ENCODE measurements at regions not wholly inside any gene's neighbourhood (a gene's known extent, or its start where the extent isn't known, plus 50 kb on each side); places are given as distances from the start of the nearest gene placed in this dataset.

DNA sequence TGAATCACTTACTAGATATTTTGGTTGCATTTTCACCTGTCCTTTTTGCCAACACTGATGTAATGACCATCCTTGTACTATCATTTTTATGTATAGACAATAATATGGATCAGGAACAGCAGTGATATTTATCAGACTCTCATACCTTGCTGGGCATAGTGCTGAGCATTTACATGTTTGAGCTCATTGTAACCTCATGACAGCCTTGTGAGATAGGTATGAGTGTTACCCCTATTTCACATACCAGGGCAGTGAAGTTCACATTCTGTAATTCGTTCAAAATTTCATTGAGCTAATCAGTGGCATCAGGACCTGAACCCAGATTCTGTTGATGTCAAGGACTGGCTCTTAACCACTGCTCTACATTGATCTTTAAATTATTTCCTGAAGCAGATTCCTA, 221.5 kb upstream of the TBL1XR1 start:
- no peaks in the 10 kb centered on the region for H3K27me3 Mint-ChIP-seq
- no peak for DNase-seq
- no peaks in the 10 kb centered on the region for H3K4me1 ChIP-seq (ENCODE audit: control insufficient read depth in 1 of 2, extremely low read depth in 1 of 2, insufficient read depth in 2 of 2, low read length in 2 of 2)
- WGBS (ENCODE audit: insufficient coverage), result no CpG with 5 or more reads among the region's 1 CpG
- POLR2A ChIA-PET, result no interaction called here
- no peak overlapping the region for H3K4me3 ChIP-seq (ENCODE audit: control insufficient read depth in 1 of 2, extremely low read depth in 1 of 2, low read length in 1 of 2)
- no peak for ATAC-seq (replicated peaks in 1 of 4)
- no peaks in the 10 kb centered on the region for H3K27me3 ChIP-seq (replicated peaks in 1 of 2; ENCODE audit: control insufficient read depth in 2 of 2, extremely low read depth in 1 of 2, insufficient read depth in 2 of 2, low read length in 1 of 2)
- no peak overlapping the region for H3K4me3 Mint-ChIP-seq
- no peaks in the 10 kb centered on the region for H3K9me3 Mint-ChIP-seq
- CTCF ChIA-PET, result interaction anchor here in 1 of 2 donors (0.6 kb wide), 1 partner anchor 95 kb away, joined by 4 read pairs; no protein-coding TSS in a partner anchor
- H3K27ac ChIP-seq (ENCODE audit: low read length), result no peak overlapping the region
- no peaks in the 10 kb centered on the region for H3K9me3 ChIP-seq
- H3K36me3 Mint-ChIP-seq, result no peaks in the 10 kb centered on the region
- no peak overlapping the region for H3K27ac Mint-ChIP-seq
- H3K4me1 Mint-ChIP-seq, result peaks cover 2 to 8% (median 5%) of the 10 kb centered on the region in 3 donors
- H3K36me3 ChIP-seq (ENCODE audit: control insufficient read depth in 2 of 2, extremely low read depth in 1 of 2, insufficient read depth in 1 of 2, low read length in 1 of 2), result no peaks in the 10 kb centered on the region

DNA sequence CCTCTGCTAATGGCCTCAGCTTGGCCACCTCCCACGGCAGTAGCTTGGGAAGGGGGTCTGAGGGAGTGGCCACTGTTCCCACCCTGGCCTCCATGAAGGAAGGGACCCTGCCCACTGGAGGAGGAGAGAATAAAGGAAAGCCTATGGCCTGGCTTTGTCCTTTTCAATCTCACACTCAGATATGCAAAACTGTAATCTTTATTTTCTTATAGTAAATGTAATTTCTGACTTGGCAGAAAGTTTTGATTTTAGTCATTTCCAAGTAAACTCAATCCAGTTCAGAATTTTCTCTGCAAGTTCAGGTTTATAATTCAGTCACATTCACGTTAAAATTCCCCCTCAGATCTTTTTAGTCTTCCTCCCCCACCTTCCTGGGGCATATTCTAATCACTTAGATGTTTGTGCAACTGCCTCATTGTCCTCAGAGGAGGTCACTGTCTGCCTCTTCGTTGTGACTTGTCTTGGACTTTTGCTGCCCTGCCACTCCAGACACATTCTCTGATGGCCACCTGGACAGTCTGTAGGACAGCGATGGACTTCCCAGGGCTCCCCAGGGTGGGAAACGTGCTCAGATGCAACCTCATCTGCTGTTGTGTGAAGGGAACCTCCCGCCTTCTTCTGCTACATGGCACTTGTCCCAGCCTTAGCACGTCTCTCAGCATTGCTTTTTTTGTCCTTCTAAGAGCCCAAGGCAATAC, 222.8 kb upstream of the TBL1XR1 start:
- H3K27me3 Mint-ChIP-seq, result no peaks in the 10 kb centered on the region
- no peak overlapping the region for H3K27ac ChIP-seq (ENCODE audit: low read length)
- no peaks in the 10 kb centered on the region for H3K9me3 Mint-ChIP-seq
- ChIA-PET CTCF (no interaction called here), POLR2A (no interaction called here)
- no peaks in the 10 kb centered on the region for H3K27me3 ChIP-seq (replicated peaks in 1 of 2; ENCODE audit: control insufficient read depth in 2 of 2, extremely low read depth in 1 of 2, insufficient read depth in 2 of 2, low read length in 1 of 2)
- H3K27ac Mint-ChIP-seq, result no peak overlapping the region
- no peak overlapping the region for H3K4me3 Mint-ChIP-seq
- H3K36me3 Mint-ChIP-seq, result no peaks in the 10 kb centered on the region
- WGBS (ENCODE audit: insufficient coverage), result 32% methylated on average over 5 of the region's 7 CpGs
- no peaks in the 10 kb centered on the region for H3K4me1 ChIP-seq (ENCODE audit: control insufficient read depth in 1 of 2, extremely low read depth in 1 of 2, insufficient read depth in 2 of 2, low read length in 2 of 2)
- H3K9me3 ChIP-seq, result no peaks in the 10 kb centered on the region
- H3K4me3 ChIP-seq (ENCODE audit: control insufficient read depth in 1 of 2, extremely low read depth in 1 of 2, low read length in 1 of 2), result no peak overlapping the region
- ATAC-seq (replicated peaks in 1 of 4), result no peak
- peaks cover 11 to 18% (median 12%) of the 10 kb centered on the region in 3 donors for H3K4me1 Mint-ChIP-seq
- H3K36me3 ChIP-seq (ENCODE audit: control insufficient read depth in 2 of 2, extremely low read depth in 1 of 2, insufficient read depth in 1 of 2, low read length in 1 of 2), result no peaks in the 10 kb centered on the region
- no peak for DNase-seq

DNA sequence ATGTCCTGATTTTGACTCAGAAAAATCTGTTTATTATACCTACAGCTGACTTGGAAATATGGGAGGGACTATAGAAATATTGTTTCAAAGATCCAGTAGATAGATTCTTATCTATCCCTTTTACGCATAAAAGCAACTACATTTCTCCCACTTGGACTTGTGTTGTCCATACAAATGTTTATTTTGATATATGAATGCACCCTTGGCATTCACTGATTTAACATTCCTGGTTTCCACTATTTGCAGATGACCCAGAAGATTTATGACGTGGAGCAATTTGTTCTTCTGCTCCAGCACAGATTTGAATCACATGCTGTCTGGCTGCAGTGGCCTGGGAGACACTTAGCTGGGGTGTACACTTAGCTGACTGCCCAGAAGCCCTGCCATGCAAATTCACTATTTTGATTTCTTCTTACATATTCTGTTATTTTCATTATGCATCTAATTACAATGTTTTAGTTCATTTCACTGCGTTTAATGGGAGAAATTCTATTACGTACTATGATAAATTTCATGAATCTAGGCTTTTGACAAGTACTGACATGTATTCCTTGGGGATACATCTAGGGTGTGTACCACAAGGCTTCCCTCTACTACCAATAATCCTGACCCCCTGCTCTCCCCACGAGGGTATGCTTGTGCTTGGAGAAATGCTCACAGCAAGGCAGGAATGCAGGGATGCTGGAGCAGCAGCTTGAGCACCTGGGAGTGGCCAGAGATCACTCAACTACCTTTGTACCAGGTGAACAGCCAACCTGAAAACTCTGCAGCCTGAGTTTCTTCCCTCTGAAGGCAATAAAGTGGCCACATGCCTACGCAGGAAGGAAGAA, 223.6 kb upstream of the TBL1XR1 start:
- DNase-seq (no peak), ATAC-seq (replicated peaks in 1 of 4) (no peak)
- Histone ChIP-seq H3K27me3 (replicated peaks in 1 of 2; ENCODE audit: control insufficient read depth in 2 of 2, extremely low read depth in 1 of 2, insufficient read depth in 2 of 2, low read length in 1 of 2) (no peaks in the 10 kb centered on the region), H3K36me3 (ENCODE audit: control insufficient read depth in 2 of 2, extremely low read depth in 1 of 2, insufficient read depth in 1 of 2, low read length in 1 of 2) (no peaks in the 10 kb centered on the region), H3K27ac (ENCODE audit: low read length) (no peak overlapping the region), H3K4me1 (ENCODE audit: control insufficient read depth in 1 of 2, extremely low read depth in 1 of 2, insufficient read depth in 2 of 2, low read length in 2 of 2) (no peaks in the 10 kb centered on the region), H3K9me3 (no peaks in the 10 kb centered on the region), H3K4me3 (ENCODE audit: control insufficient read depth in 1 of 2, extremely low read depth in 1 of 2, low read length in 1 of 2) (no peak overlapping the region)
- no peak overlapping the region for H3K27ac Mint-ChIP-seq
- no peaks in the 10 kb centered on the region for H3K27me3 Mint-ChIP-seq
- POLR2A ChIA-PET, result no interaction called here
- H3K4me1 Mint-ChIP-seq, result peaks cover 12 to 18% (median 12%) of the 10 kb centered on the region in 3 donors
- H3K4me3 Mint-ChIP-seq, result no peak overlapping the region
- WGBS (ENCODE audit: insufficient coverage), result 94% methylated on average over 2 of the region's 6 CpGs
- CTCF ChIA-PET, result no interaction called here
- no peaks in the 10 kb centered on the region for H3K9me3 Mint-ChIP-seq
- no peaks in the 10 kb centered on the region for H3K36me3 Mint-ChIP-seq

DNA sequence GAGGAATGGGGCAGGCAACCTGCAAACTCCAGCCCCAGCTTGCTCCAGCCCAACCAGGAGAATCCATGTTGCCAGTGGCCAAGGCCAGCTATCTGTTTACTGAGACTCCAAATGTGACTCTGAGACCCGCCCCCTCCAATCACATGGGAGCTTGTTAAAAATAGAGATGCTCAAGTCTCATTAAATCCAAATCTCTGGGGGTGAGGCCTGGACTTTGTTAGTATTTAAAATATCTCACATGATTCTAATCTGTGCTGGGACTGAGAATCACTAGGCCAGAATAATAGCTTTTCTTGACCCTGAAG, 224.2 kb upstream of the TBL1XR1 start:
- Mint-ChIP-seq H3K4me3 (no peak overlapping the region), H3K27me3 (no peaks in the 10 kb centered on the region), H3K9me3 (no peaks in the 10 kb centered on the region), H3K36me3 (no peaks in the 10 kb centered on the region), H3K27ac (no peak overlapping the region), H3K4me1 (peaks cover 15 to 22% (median 16%) of the 10 kb centered on the region in 3 donors)
- Histone ChIP-seq H3K4me3 (ENCODE audit: control insufficient read depth in 1 of 2, extremely low read depth in 1 of 2, low read length in 1 of 2) (no peak overlapping the region), H3K4me1 (ENCODE audit: control insufficient read depth in 1 of 2, extremely low read depth in 1 of 2, insufficient read depth in 2 of 2, low read length in 2 of 2) (no peaks in the 10 kb centered on the region), H3K36me3 (ENCODE audit: control insufficient read depth in 2 of 2, extremely low read depth in 1 of 2, insufficient read depth in 1 of 2, low read length in 1 of 2) (no peaks in the 10 kb centered on the region), H3K27ac (ENCODE audit: low read length) (no peak overlapping the region), H3K9me3 (no peaks in the 10 kb centered on the region), H3K27me3 (replicated peaks in 1 of 2; ENCODE audit: control insufficient read depth in 2 of 2, extremely low read depth in 1 of 2, insufficient read depth in 2 of 2, low read length in 1 of 2) (no peaks in the 10 kb centered on the region)
- DNase-seq (no peak), ATAC-seq (replicated peaks in 1 of 4) (no peak)
- ChIA-PET CTCF (no interaction called here), POLR2A (no interaction called here)
- no CpG with 5 or more reads among the region's 1 CpG for WGBS (ENCODE audit: insufficient coverage)

DNA sequence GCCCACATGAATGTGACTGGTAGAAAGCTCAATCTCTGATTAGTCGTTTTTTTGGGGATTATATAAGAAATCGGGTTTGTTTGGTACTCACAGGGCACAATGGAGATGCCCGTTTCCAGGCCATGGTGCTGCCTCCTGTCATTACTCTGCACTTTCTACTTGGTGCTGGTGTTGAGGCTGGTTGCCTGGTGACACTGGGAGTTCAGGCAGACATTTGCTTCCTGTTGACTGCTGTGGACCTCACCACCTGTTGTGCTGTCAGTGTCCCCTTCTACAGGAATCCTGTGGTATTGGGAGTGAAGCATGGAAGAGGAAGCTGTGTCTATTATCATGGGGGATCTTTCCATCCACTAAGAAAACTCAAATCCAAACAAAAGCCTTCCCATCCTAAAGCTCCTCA, 227.2 kb upstream of the TBL1XR1 start:
- POLR2A ChIA-PET, result interaction anchor here in 1 of 2 donors (0.6 kb wide), 1 partner anchor 344 kb away, joined by 3 read pairs; no protein-coding TSS in a partner anchor
- Mint-ChIP-seq H3K9me3 (no peaks in the 10 kb centered on the region), H3K4me1 (peaks cover 34 to 41% (median 36%) of the 10 kb centered on the region in 3 donors), H3K36me3 (no peaks in the 10 kb centered on the region), H3K27ac (no peak overlapping the region), H3K4me3 (no peak overlapping the region), H3K27me3 (no peaks in the 10 kb centered on the region)
- no peaks in the 10 kb centered on the region for H3K36me3 ChIP-seq (ENCODE audit: control insufficient read depth in 2 of 2, extremely low read depth in 1 of 2, insufficient read depth in 1 of 2, low read length in 1 of 2)
- no peak overlapping the region for H3K27ac ChIP-seq (ENCODE audit: low read length)
- CTCF ChIA-PET, result no interaction called here
- no peak for ATAC-seq (replicated peaks in 1 of 4)
- H3K9me3 ChIP-seq, result no peaks in the 10 kb centered on the region
- H3K4me1 ChIP-seq (ENCODE audit: control insufficient read depth in 1 of 2, extremely low read depth in 1 of 2, insufficient read depth in 2 of 2, low read length in 2 of 2), result peaks cover 3 to 14% of the 10 kb centered on the region in 2 experiments
- no peak for DNase-seq
- 88% methylated on average over 2 of the region's 3 CpGs for WGBS (ENCODE audit: insufficient coverage)
- H3K4me3 ChIP-seq (ENCODE audit: control insufficient read depth in 1 of 2, extremely low read depth in 1 of 2, low read length in 1 of 2), result no peak overlapping the region
- no peaks in the 10 kb centered on the region for H3K27me3 ChIP-seq (replicated peaks in 1 of 2; ENCODE audit: control insufficient read depth in 2 of 2, extremely low read depth in 1 of 2, insufficient read depth in 2 of 2, low read length in 1 of 2)

DNA sequence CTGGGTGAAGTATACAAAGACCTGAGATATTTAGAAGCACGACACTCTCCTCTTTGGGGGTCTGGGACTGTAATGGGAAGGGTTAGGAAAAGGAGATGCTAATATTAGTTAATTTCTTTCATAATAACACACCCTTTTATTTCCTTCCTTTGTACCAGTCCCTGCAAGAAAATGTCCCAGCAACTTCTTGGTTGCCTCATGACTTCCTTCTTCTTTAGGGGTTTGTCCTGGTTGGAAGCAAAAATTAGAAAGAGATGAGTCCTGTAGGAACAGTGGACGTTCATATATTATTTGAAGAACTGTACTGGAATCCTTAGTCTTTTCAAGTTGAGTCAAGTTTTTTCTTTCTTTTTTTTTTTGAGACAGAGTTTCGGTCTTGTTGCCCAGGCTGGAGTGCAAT, 227.8 kb upstream of the TBL1XR1 start:
- Mint-ChIP-seq H3K27me3 (no peaks in the 10 kb centered on the region), H3K9me3 (no peaks in the 10 kb centered on the region), H3K27ac (no peak overlapping the region), H3K4me3 (no peak overlapping the region), H3K36me3 (no peaks in the 10 kb centered on the region), H3K4me1 (peaks cover 32 to 41% (median 36%) of the 10 kb centered on the region in 3 donors)
- ChIA-PET CTCF (no interaction called here), POLR2A (interaction anchor here in 1 of 2 donors (0.6 kb wide), 1 partner anchor 344 kb away, joined by 3 read pairs; no protein-coding TSS in a partner anchor)
- Histone ChIP-seq H3K4me1 (ENCODE audit: control insufficient read depth in 1 of 2, extremely low read depth in 1 of 2, insufficient read depth in 2 of 2, low read length in 2 of 2) (peaks cover 3 to 14% of the 10 kb centered on the region in 2 experiments), H3K27ac (ENCODE audit: low read length) (no peak overlapping the region), H3K36me3 (ENCODE audit: control insufficient read depth in 2 of 2, extremely low read depth in 1 of 2, insufficient read depth in 1 of 2, low read length in 1 of 2) (no peaks in the 10 kb centered on the region), H3K27me3 (replicated peaks in 1 of 2; ENCODE audit: control insufficient read depth in 2 of 2, extremely low read depth in 1 of 2, insufficient read depth in 2 of 2, low read length in 1 of 2) (no peaks in the 10 kb centered on the region), H3K4me3 (ENCODE audit: control insufficient read depth in 1 of 2, extremely low read depth in 1 of 2, low read length in 1 of 2) (no peak overlapping the region), H3K9me3 (no peaks in the 10 kb centered on the region)
- DNase-seq, result no peak
- WGBS (ENCODE audit: insufficient coverage), result no CpG with 5 or more reads among the region's 3 CpGs
- no peak for ATAC-seq (replicated peaks in 1 of 4)
